ENCODE measurements at regions not wholly inside any gene's neighbourhood (a gene's known extent, or its start where the extent isn't known, plus 50 kb on each side); places are given as distances from the start of the nearest gene placed in this dataset.
"Not testable (repeated sequence)": the region's sequence is repeated elsewhere in the genome, so short reads cannot be mapped to it uniquely, and the experiment has no call there.

GRCh38 chrX:1115411-1115810 lies 97.0 kb downstream of the CRLF2 start:
- in situ Hi-C loops (cut with MboI); H3K4me1 ChIP-seq (replicated peaks in 1 of 2; ENCODE audit: control insufficient read depth in 2 of 2, insufficient read depth in 2 of 2, low read length in 2 of 2); H3K4me3 ChIP-seq; DNase-seq (ENCODE audit: extremely low read depth in 1 of 4, low spot score in 3 of 4); H3K27ac ChIP-seq (ENCODE audit: extremely low read depth, low read depth, low read length); H3K36me3 ChIP-seq (ENCODE audit: control insufficient read depth, insufficient read depth, low read length); H3K4me2 ChIP-seq (ENCODE audit: insufficient read depth, low read length); H3K79me2 ChIP-seq (ENCODE audit: control insufficient read depth, insufficient read depth, low read length); CTCF ChIA-PET (ENCODE audit: low intra/inter-chr PET ratio); H3K9me3 ChIP-seq (replicated peaks; ENCODE audit: control insufficient read depth, insufficient read depth, low read depth, low read length); H2AFZ ChIP-seq (ENCODE audit: low read depth, low read length); FAIRE-seq; ATAC-seq; H4K20me1 ChIP-seq (replicated peaks; ENCODE audit: control insufficient read depth, insufficient read depth, low read length); H3K9ac ChIP-seq (ENCODE audit: insufficient read depth in 1 of 2, low read depth in 2 of 2, low read length in 2 of 2); intact Hi-C loops (cut with micrococcal nuclease); H3K27me3 ChIP-seq (ENCODE audit: control insufficient read depth in 2 of 2, insufficient read depth in 2 of 2, low read length in 2 of 2); POLR2A ChIA-PET; H3K9me1 ChIP-seq (ENCODE audit: control insufficient read depth, insufficient read depth, low read length); BruUV-seq (replicated peaks): not testable (repeated sequence)
- WGBS (ENCODE audit: insufficient coverage, low coverage, missing lambda C conversion rate), result 4% methylated on average over 12 of the region's 12 CpGs

- no peaks in the 10 kb centered on the region for H3K4me1 ChIP-seq (replicated peaks in 1 of 2; ENCODE audit: control insufficient read depth in 2 of 2, insufficient read depth in 2 of 2, low read length in 2 of 2)
- no peaks in the 10 kb centered on the region for H3K36me3 ChIP-seq (ENCODE audit: control insufficient read depth, insufficient read depth, low read length)
- no peaks in the 10 kb centered on the region for H4K20me1 ChIP-seq (replicated peaks; ENCODE audit: control insufficient read depth, insufficient read depth, low read length)
- WGBS (ENCODE audit: insufficient coverage, low coverage, missing lambda C conversion rate), result 5% methylated on average over 7 of the region's 9 CpGs
- no peak overlapping the region for H3K9ac ChIP-seq (ENCODE audit: insufficient read depth in 1 of 2, low read depth in 2 of 2, low read length in 2 of 2)
- H3K27ac ChIP-seq (ENCODE audit: extremely low read depth, low read depth, low read length), result no peak overlapping the region
- ChIA-PET CTCF (ENCODE audit: low intra/inter-chr PET ratio) (no interaction called here), POLR2A (no interaction called here)
- H3K4me3 ChIP-seq, result no peak overlapping the region
- in situ Hi-C loops (cut with MboI) (no loop called here), intact Hi-C loops (cut with micrococcal nuclease) (no loop called here)
- BruUV-seq (replicated peaks), result no TSS peak
- no peak for TF ChIP-seq THAP7 (CRISPR knock-in tag; IDR thresholded peaks at IDR 0.05)
- no peak for TF ChIP-seq MITF (IDR thresholded peaks at IDR 0.05)
- no peak for TF ChIP-seq DEAF1 (CRISPR knock-in tag; IDR thresholded peaks at IDR 0.05)
- TF ChIP-seq ZNF75A (CRISPR knock-in tag; IDR thresholded peaks at IDR 0.05), result no peak
- ATAC-seq (no peak), DNase-seq (ENCODE audit: extremely low read depth in 1 of 4, low spot score in 3 of 4) (no peak), FAIRE-seq (no peak)
- H2AFZ ChIP-seq (ENCODE audit: low read depth, low read length), result no peak overlapping the region
- H3K79me2 ChIP-seq (ENCODE audit: control insufficient read depth, insufficient read depth, low read length), result no peaks in the 10 kb centered on the region
- no peaks in the 10 kb centered on the region; the same call in 1 of the 2 replicates for H3K9me3 ChIP-seq (replicated peaks; ENCODE audit: control insufficient read depth, insufficient read depth, low read depth, low read length)
- H3K4me2 ChIP-seq (ENCODE audit: insufficient read depth, low read length), result no peak overlapping the region
- peaks cover 0 to 7% of the 10 kb centered on the region in 2 experiments; a peak in 1 of 5 replicates for H3K27me3 ChIP-seq (ENCODE audit: control insufficient read depth in 2 of 2, insufficient read depth in 2 of 2, low read length in 2 of 2)
- no peaks in the 10 kb centered on the region for H3K9me1 ChIP-seq (ENCODE audit: control insufficient read depth, insufficient read depth, low read length)
These were observed 100.1 kb downstream of the CRLF2 start for GRCh38 chrX:1112321-1112720.
